ENCODE measurements at regions not wholly inside any gene's neighbourhood (a gene's known extent, or its start where the extent isn't known, plus 50 kb on each side); places are given as distances from the start of the nearest gene placed in this dataset.

DNA sequence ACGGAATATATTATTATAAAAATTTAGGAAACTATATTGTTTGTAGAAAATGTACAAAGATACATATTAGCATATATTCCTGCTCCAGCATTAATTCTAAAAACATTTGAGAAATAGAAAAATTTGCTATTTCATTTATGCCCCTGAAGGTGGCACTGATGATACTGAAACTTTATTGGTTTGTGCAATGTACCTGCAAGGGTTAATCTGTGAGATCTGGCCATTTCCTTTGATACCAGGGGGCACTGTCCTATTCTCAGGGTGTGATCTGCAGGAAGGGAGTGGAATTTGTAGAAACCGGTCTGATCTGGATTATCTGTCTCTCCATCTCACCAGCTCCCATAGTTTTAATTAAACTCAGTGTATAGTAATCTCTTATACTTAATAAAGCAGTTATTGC lies 625.1 kb upstream of the IMPG1 start:
- Histone ChIP-seq H3K4me1 (no peaks in the 10 kb centered on the region), H3K27me3 (replicated peaks; ENCODE audit: control insufficient read depth, insufficient read depth, low read length) (no peaks in the 10 kb centered on the region), H3K9me3 (no peaks in the 10 kb centered on the region), H3K36me3 (ENCODE audit: control insufficient read depth, insufficient read depth, low read length) (no peaks in the 10 kb centered on the region), H3K4me3 (ENCODE audit: low read depth, low read length) (no peak overlapping the region)
- peak in 1 of 2 experiments; percentile 4 for DNase-seq
- Mint-ChIP-seq H3K27ac (ENCODE audit: unreplicated experiment) (no peak overlapping the region), H3K27me3 (ENCODE audit: insufficient read depth, unreplicated experiment) (no peaks in the 10 kb centered on the region), H3K9me3 (ENCODE audit: unreplicated experiment) (no peaks in the 10 kb centered on the region), H3K4me1 (ENCODE audit: low read depth, unreplicated experiment) (no peaks in the 10 kb centered on the region), H3K4me3 (ENCODE audit: unreplicated experiment) (no peak overlapping the region), H3K36me3 (ENCODE audit: insufficient read depth, unreplicated experiment) (no peaks in the 10 kb centered on the region)
- CTCF ChIA-PET: no interaction called here
- POLR2A ChIA-PET: no interaction called here
- BruUV-seq (replicated peaks): no TSS peak
- TF ChIP-seq, protein P1, sequence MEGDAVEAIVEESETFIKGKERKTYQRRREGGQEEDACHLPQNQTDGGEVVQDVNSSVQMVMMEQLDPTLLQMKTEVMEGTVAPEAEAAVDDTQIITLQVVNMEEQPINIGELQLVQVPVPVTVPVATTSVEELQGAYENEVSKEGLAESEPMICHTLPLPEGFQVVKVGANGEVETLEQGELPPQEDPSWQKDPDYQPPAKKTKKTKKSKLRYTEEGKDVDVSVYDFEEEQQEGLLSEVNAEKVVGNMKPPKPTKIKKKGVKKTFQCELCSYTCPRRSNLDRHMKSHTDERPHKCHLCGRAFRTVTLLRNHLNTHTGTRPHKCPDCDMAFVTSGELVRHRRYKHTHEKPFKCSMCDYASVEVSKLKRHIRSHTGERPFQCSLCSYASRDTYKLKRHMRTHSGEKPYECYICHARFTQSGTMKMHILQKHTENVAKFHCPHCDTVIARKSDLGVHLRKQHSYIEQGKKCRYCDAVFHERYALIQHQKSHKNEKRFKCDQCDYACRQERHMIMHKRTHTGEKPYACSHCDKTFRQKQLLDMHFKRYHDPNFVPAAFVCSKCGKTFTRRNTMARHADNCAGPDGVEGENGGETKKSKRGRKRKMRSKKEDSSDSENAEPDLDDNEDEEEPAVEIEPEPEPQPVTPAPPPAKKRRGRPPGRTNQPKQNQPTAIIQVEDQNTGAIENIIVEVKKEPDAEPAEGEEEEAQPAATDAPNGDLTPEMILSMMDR (IDR thresholded peaks at IDR 0.05; ENCODE audit: insufficient read depth in 1 of 2, low read depth in 1 of 2, low read length in 1 of 2, severe bottlenecking in 1 of 2, unreplicated experiment in 1 of 2): no peak
- intact Hi-C loops (cut with micrococcal nuclease; ENCODE audit: unreplicated experiment): loop anchor here (5.0 kb wide), 1 partner anchor 160 kb away; no protein-coding TSS in a partner anchor

DNA sequence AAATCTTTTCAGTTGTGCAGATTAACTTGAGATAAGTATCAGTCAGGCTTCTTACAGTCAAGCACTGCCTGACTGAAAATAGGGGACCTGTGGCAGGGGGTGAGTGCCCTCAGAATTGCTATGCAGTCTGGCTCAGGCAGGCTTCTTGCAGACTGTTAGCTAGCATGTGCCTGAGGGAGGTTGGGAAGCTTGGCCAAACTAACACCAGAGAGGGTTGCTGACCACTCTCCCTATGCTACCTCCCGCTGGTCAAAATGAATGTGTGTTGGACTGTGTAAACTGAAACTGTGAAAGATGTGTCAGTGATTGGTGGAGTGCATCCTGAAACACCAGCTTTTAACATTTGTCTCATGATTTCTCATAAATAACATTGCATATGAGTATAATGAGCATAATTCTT lies 622.3 kb upstream of the IMPG1 start:
- H3K4me1 ChIP-seq: no peaks in the 10 kb centered on the region
- BruUV-seq (replicated peaks): no TSS peak
- intact Hi-C loops (cut with micrococcal nuclease; ENCODE audit: unreplicated experiment): loop anchor here (5.0 kb wide), 1 partner anchor 163 kb away; no protein-coding TSS in a partner anchor
- Mint-ChIP-seq H3K27ac (ENCODE audit: unreplicated experiment) (no peak overlapping the region), H3K9me3 (ENCODE audit: unreplicated experiment) (no peaks in the 10 kb centered on the region), H3K4me1 (ENCODE audit: low read depth, unreplicated experiment) (no peaks in the 10 kb centered on the region), H3K36me3 (ENCODE audit: insufficient read depth, unreplicated experiment) (no peaks in the 10 kb centered on the region), H3K27me3 (ENCODE audit: insufficient read depth, unreplicated experiment) (no peaks in the 10 kb centered on the region), H3K4me3 (ENCODE audit: unreplicated experiment) (no peak overlapping the region)
- CTCF ChIA-PET: no interaction called here
- POLR2A ChIA-PET: no interaction called here
- no peak overlapping the region for H3K4me3 ChIP-seq (ENCODE audit: low read depth, low read length)
- H3K27me3 ChIP-seq (replicated peaks; ENCODE audit: control insufficient read depth, insufficient read depth, low read length): no peaks in the 10 kb centered on the region
- TF ChIP-seq, protein P1 (IDR thresholded peaks at IDR 0.05; ENCODE audit: insufficient read depth in 1 of 2, low read depth in 1 of 2, low read length in 1 of 2, severe bottlenecking in 1 of 2, unreplicated experiment in 1 of 2): no peak
- DNase-seq: no peak
- no peaks in the 10 kb centered on the region for H3K36me3 ChIP-seq (ENCODE audit: control insufficient read depth, insufficient read depth, low read length)
- no peaks in the 10 kb centered on the region for H3K9me3 ChIP-seq

DNA sequence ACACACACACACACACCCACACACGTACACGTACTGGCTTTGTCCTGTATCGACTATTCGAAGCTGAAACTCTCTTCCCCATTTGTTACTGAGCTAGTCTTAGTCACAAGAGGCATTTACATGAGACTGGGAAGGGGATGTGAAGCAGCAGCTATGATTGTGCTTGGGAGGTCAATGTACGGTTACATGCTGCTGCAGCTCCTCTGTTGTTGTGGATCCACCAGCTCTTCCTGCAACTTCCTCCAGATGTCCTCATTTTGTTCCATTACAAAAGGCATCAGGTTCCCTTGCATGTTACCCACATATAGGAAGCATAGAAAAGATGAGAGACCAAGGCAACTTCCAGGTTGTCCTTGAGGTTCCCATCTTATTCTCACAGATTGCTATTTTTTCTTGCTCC lies 612.4 kb upstream of the IMPG1 start:
- DNase-seq: no peak
- POLR2A ChIA-PET: no interaction called here
- TF ChIP-seq, protein P1 (IDR thresholded peaks at IDR 0.05; ENCODE audit: insufficient read depth in 1 of 2, low read depth in 1 of 2, low read length in 1 of 2, severe bottlenecking in 1 of 2, unreplicated experiment in 1 of 2): no peak
- no TSS peak for BruUV-seq (replicated peaks)
- Histone ChIP-seq H3K27me3 (replicated peaks; ENCODE audit: control insufficient read depth, insufficient read depth, low read length) (no peaks in the 10 kb centered on the region), H3K4me3 (ENCODE audit: low read depth, low read length) (no peak overlapping the region), H3K4me1 (no peaks in the 10 kb centered on the region), H3K36me3 (ENCODE audit: control insufficient read depth, insufficient read depth, low read length) (no peaks in the 10 kb centered on the region), H3K9me3 (no peaks in the 10 kb centered on the region)
- H3K36me3 Mint-ChIP-seq (ENCODE audit: insufficient read depth, unreplicated experiment): no peaks in the 10 kb centered on the region
- intact Hi-C loops (cut with micrococcal nuclease; ENCODE audit: unreplicated experiment): loop anchor here (5.0 kb wide), 2 partner anchors 177 to 192 kb away; no protein-coding TSS in a partner anchor
- peaks cover 7% of the 10 kb centered on the region for H3K27me3 Mint-ChIP-seq (ENCODE audit: insufficient read depth, unreplicated experiment)
- CTCF ChIA-PET: interaction anchor here (0.6 kb wide), 1 partner anchor 192 kb away, joined by 3 read pairs; no protein-coding TSS in a partner anchor
- no peaks in the 10 kb centered on the region for H3K4me1 Mint-ChIP-seq (ENCODE audit: low read depth, unreplicated experiment)
- no peak overlapping the region for H3K4me3 Mint-ChIP-seq (ENCODE audit: unreplicated experiment)
- H3K27ac Mint-ChIP-seq (ENCODE audit: unreplicated experiment): no peak overlapping the region
- peaks cover 11% of the 10 kb centered on the region for H3K9me3 Mint-ChIP-seq (ENCODE audit: unreplicated experiment)
